ENCODE measurements at regions not wholly inside any gene's neighbourhood (a gene's known extent, or its start where the extent isn't known, plus 50 kb on each side); places are given as distances from the start of the nearest gene placed in this dataset.

GRCh38 chr2:164014791-164015190 lies 279.0 kb upstream of the FIGN start:
- no peaks in the 10 kb centered on the region for H3K27me3 ChIP-seq (ENCODE audit: control insufficient read depth, insufficient read depth, low read length)
- BruUV-seq (replicated peaks) = no TSS peak

More at GRCh38 chr2:164014791-164015190, 279.0 kb upstream of the FIGN start:
- Histone ChIP-seq H3K9me3 (ENCODE audit: control insufficient read depth, insufficient read depth, low read length) (no peaks in the 10 kb centered on the region), H2BK15ac (ENCODE audit: low read depth, low read length) (no peak overlapping the region), H2BK20ac (ENCODE audit: low read depth, low read length) (no peak overlapping the region), H3K4ac (ENCODE audit: low read depth, low read length) (no peak overlapping the region), H3K14ac (replicated peaks; ENCODE audit: low read depth, low read length) (no peak overlapping the region), H3K4me2 (ENCODE audit: low read depth, low read length) (no peak overlapping the region), H3K79me1 (ENCODE audit: low read depth in 1 of 2, low read length in 2 of 2) (no peaks in the 10 kb centered on the region), H3K4me1 (ENCODE audit: control insufficient read depth, insufficient read depth, low read length) (no peaks in the 10 kb centered on the region), H3K27ac (ENCODE audit: insufficient read depth, low read length) (no peak overlapping the region), H2AK5ac (ENCODE audit: low read depth, low read length) (no peak overlapping the region), H2BK5ac (ENCODE audit: low read depth, low read length, poor library complexity, severe bottlenecking) (no peak overlapping the region), H4K8ac (ENCODE audit: low read depth in 2 of 2, low read length in 2 of 2) (no peak overlapping the region), H3K9me1 (ENCODE audit: insufficient read depth, low read length) (no peaks in the 10 kb centered on the region), H3K23ac (ENCODE audit: low read depth, low read length) (no peak overlapping the region), H4K20me1 (ENCODE audit: insufficient read depth, low read length) (no peaks in the 10 kb centered on the region), H3K18ac (ENCODE audit: low read depth, low read length) (no peak overlapping the region), H4K91ac (ENCODE audit: insufficient read depth, low read depth, low read length) (no peak overlapping the region), H2AFZ (replicated peaks; ENCODE audit: low read length, poor library complexity) (no peak overlapping the region), H3K9ac (ENCODE audit: low read depth, low read length) (no peak overlapping the region), H2BK120ac (ENCODE audit: low read depth, low read length) (no peak overlapping the region), H4K5ac (ENCODE audit: low read depth, low read length) (no peak overlapping the region), H2AK9ac (replicated peaks; ENCODE audit: low read depth, low read length, poor library complexity) (no peak overlapping the region), H3K4me3 (ENCODE audit: insufficient read depth, low read depth, low read length) (no peak overlapping the region), H3K56ac (ENCODE audit: extremely low read depth, insufficient read depth, low read length) (no peak overlapping the region), H3K36me3 (ENCODE audit: control insufficient read depth, insufficient read depth, low read length) (no peaks in the 10 kb centered on the region)
- WGBS, 2 experiments (ENCODE audit: extremely low coverage in 2 of 2, insufficient read length in 1 of 2) = no CpG with 5 or more reads among the region's 1 CpG
- in situ Hi-C loops (cut with MboI; ENCODE audit: low sequenced_read_pairs) (no loop called here), dilution Hi-C loops (cut with HindIII; ENCODE audit: low sequenced_read_pairs, unreplicated experiment) (no loop called here), intact Hi-C loops (cut with micrococcal nuclease) (no loop called here)
- no peak for DNase-seq
- CTCF ChIA-PET = no interaction called here
- TF ChIP-seq CEBPB (IDR thresholded peaks at IDR 0.05; ENCODE audit: low read depth, low read length) (no peak), RAD21 (IDR thresholded peaks at IDR 0.05; ENCODE audit: low read length) (no peak), CTCF (conservative IDR thresholded peaks at IDR 0.05; ENCODE audit: low read depth, low read length) (no peak), MAFK (IDR thresholded peaks at IDR 0.05; ENCODE audit: low read depth, low read length) (no peak), CHD1 (IDR thresholded peaks at IDR 0.05; ENCODE audit: low read depth, low read length) (no peak), RCOR1 (IDR thresholded peaks at IDR 0.05; ENCODE audit: insufficient replicate concordance, low read length) (no peak), MXI1 (IDR thresholded peaks at IDR 0.05; ENCODE audit: borderline replicate concordance, low read depth, low read length) (no peak), BHLHE40 (IDR thresholded peaks at IDR 0.05; ENCODE audit: low read depth, low read length) (no peak), FOS (IDR thresholded peaks at IDR 0.05; ENCODE audit: low read depth, low read length) (no peak), POLR2A (IDR thresholded peaks at IDR 0.05; ENCODE audit: low read depth, low read length) (no peak), USF2 (IDR thresholded peaks at IDR 0.05; ENCODE audit: low read depth, low read length) (no peak), RFX5 (IDR thresholded peaks at IDR 0.05; ENCODE audit: low read depth, low read length) (no peak), NFE2L2 (IDR thresholded peaks at IDR 0.05; ENCODE audit: low read depth, low read length) (no peak)
- TF ChIP-seq, protein P1, sequence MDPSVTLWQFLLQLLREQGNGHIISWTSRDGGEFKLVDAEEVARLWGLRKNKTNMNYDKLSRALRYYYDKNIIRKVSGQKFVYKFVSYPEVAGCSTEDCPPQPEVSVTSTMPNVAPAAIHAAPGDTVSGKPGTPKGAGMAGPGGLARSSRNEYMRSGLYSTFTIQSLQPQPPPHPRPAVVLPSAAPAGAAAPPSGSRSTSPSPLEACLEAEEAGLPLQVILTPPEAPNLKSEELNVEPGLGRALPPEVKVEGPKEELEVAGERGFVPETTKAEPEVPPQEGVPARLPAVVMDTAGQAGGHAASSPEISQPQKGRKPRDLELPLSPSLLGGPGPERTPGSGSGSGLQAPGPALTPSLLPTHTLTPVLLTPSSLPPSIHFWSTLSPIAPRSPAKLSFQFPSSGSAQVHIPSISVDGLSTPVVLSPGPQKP (IDR thresholded peaks at IDR 0.05; ENCODE audit: borderline replicate concordance, low read depth, low read length) = no peak
- POLR2A ChIA-PET (ENCODE audit: unreplicated experiment) = no interaction called here
- no peak for ATAC-seq (ENCODE audit: low read depth)

All from IMR-90 (cell line).